ENCODE measurements at regions not wholly inside any gene's neighbourhood (a gene's known extent, or its start where the extent isn't known, plus 50 kb on each side); places are given as distances from the start of the nearest gene placed in this dataset.

- TF ChIP-seq, protein P1, sequence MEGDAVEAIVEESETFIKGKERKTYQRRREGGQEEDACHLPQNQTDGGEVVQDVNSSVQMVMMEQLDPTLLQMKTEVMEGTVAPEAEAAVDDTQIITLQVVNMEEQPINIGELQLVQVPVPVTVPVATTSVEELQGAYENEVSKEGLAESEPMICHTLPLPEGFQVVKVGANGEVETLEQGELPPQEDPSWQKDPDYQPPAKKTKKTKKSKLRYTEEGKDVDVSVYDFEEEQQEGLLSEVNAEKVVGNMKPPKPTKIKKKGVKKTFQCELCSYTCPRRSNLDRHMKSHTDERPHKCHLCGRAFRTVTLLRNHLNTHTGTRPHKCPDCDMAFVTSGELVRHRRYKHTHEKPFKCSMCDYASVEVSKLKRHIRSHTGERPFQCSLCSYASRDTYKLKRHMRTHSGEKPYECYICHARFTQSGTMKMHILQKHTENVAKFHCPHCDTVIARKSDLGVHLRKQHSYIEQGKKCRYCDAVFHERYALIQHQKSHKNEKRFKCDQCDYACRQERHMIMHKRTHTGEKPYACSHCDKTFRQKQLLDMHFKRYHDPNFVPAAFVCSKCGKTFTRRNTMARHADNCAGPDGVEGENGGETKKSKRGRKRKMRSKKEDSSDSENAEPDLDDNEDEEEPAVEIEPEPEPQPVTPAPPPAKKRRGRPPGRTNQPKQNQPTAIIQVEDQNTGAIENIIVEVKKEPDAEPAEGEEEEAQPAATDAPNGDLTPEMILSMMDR (IDR thresholded peaks at IDR 0.05) = no peak
- no peak for TF ChIP-seq POLR2A (IDR thresholded peaks at IDR 0.05)
Observed at GRCh38 chr10:61845950-61846268, 55.6 kb upstream of the ARID5B start.

Data from lower leg skin (tissue), 3 donors.